ENCODE measurements at regions not wholly inside any gene's neighbourhood (a gene's known extent, or its start where the extent isn't known, plus 50 kb on each side); places are given as distances from the start of the nearest gene placed in this dataset.

DNA sequence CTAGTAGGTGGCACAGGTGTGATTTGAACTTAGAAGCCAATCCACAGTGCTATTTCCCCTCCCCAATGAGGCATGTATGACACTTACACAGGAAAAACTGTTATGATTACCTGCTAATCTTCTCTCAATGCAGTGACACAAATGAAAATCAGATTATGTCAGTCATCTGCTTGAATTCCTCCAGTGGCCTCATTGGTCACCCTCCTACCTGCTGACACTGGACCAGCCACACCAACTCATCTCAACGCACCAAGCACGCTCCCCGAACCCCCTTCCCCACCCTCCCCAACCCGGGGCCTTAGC lies 82.2 kb upstream of the SEC11C start (continued):
- no peak for TF ChIP-seq SMAD1 (IDR thresholded peaks at IDR 0.05; ENCODE audit: low read depth, partially characterized antibody)
- TF ChIP-seq STAT3 (IDR thresholded peaks at IDR 0.05; ENCODE audit: low read depth, low read length) = no peak
- TF ChIP-seq, protein P1, sequence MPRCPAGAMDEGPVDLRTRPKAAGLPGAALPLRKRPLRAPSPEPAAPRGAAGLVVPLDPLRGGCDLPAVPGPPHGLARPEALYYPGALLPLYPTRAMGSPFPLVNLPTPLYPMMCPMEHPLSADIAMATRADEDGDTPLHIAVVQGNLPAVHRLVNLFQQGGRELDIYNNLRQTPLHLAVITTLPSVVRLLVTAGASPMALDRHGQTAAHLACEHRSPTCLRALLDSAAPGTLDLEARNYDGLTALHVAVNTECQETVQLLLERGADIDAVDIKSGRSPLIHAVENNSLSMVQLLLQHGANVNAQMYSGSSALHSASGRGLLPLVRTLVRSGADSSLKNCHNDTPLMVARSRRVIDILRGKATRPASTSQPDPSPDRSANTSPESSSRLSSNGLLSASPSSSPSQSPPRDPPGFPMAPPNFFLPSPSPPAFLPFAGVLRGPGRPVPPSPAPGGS (IDR thresholded peaks at IDR 0.05; ENCODE audit: borderline replicate concordance, insufficient read depth, low read depth, low read length, poor library complexity, severe bottlenecking) = no peak
- no peak for TF ChIP-seq ZNF207 (IDR thresholded peaks at IDR 0.05; ENCODE audit: borderline replicate concordance)

DNA sequence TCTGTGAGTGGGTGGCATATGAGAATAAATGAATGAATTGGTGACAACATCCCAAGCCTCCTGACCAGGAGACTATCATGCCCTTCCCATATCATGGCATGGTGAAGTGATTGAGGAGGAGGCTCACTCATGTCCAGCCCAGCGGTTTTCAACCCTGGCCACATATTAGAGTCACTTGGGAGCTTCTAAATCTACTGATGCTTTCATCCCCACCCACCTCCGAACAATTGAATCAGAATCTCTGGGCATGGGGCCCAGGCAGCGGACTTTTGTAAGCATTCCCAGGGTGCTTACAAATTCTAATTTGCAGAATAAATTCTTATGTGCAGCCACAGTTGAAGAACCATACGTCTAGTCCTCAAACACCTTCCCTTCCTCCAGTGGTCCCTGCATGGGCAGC lies 81.7 kb upstream of the SEC11C start:
- intact Hi-C loops (cut with micrococcal nuclease; ENCODE audit: unreplicated experiment) = loop anchor here (1.0 to 10.0 kb wide), 3 partner anchors 277 to 533 kb away; no protein-coding TSS in a partner anchor
- CTCF ChIA-PET = interaction anchor here (3.1 to 9.5 kb wide), 3 partner anchors 12 to 288 kb away, joined by 20 to 118 read pairs (median 46); no protein-coding TSS in a partner anchor
- TF ChIP-seq, protein P2, sequence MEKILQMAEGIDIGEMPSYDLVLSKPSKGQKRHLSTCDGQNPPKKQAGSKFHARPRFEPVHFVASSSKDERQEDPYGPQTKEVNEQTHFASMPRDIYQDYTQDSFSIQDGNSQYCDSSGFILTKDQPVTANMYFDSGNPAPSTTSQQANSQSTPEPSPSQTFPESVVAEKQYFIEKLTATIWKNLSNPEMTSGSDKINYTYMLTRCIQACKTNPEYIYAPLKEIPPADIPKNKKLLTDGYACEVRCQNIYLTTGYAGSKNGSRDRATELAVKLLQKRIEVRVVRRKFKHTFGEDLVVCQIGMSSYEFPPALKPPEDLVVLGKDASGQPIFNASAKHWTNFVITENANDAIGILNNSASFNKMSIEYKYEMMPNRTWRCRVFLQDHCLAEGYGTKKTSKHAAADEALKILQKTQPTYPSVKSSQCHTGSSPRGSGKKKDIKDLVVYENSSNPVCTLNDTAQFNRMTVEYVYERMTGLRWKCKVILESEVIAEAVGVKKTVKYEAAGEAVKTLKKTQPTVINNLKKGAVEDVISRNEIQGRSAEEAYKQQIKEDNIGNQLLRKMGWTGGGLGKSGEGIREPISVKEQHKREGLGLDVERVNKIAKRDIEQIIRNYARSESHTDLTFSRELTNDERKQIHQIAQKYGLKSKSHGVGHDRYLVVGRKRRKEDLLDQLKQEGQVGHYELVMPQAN (conservative IDR thresholded peaks at IDR 0.05) = no peak
- TF ChIP-seq CBX5 (IDR thresholded peaks at IDR 0.05; ENCODE audit: low read depth) (no peak), SIN3A (IDR thresholded peaks at IDR 0.05; ENCODE audit: low read depth, low read length) (no peak), KDM1A (IDR thresholded peaks at IDR 0.05; ENCODE audit: borderline replicate concordance) (no peak), STAT1 (conservative IDR thresholded peaks at IDR 0.05) (no peak), PML (IDR thresholded peaks at IDR 0.05; ENCODE audit: low read length) (no peak), TAF1 (IDR thresholded peaks at IDR 0.05; ENCODE audit: borderline replicate concordance, low read depth, low read length) (no peak), MYC (IDR thresholded peaks at IDR 0.05; ENCODE audit: insufficient read depth, insufficient read length, insufficient replicate concordance, low read length, severe bottlenecking) (no peak)
- TF ChIP-seq, protein P3, sequence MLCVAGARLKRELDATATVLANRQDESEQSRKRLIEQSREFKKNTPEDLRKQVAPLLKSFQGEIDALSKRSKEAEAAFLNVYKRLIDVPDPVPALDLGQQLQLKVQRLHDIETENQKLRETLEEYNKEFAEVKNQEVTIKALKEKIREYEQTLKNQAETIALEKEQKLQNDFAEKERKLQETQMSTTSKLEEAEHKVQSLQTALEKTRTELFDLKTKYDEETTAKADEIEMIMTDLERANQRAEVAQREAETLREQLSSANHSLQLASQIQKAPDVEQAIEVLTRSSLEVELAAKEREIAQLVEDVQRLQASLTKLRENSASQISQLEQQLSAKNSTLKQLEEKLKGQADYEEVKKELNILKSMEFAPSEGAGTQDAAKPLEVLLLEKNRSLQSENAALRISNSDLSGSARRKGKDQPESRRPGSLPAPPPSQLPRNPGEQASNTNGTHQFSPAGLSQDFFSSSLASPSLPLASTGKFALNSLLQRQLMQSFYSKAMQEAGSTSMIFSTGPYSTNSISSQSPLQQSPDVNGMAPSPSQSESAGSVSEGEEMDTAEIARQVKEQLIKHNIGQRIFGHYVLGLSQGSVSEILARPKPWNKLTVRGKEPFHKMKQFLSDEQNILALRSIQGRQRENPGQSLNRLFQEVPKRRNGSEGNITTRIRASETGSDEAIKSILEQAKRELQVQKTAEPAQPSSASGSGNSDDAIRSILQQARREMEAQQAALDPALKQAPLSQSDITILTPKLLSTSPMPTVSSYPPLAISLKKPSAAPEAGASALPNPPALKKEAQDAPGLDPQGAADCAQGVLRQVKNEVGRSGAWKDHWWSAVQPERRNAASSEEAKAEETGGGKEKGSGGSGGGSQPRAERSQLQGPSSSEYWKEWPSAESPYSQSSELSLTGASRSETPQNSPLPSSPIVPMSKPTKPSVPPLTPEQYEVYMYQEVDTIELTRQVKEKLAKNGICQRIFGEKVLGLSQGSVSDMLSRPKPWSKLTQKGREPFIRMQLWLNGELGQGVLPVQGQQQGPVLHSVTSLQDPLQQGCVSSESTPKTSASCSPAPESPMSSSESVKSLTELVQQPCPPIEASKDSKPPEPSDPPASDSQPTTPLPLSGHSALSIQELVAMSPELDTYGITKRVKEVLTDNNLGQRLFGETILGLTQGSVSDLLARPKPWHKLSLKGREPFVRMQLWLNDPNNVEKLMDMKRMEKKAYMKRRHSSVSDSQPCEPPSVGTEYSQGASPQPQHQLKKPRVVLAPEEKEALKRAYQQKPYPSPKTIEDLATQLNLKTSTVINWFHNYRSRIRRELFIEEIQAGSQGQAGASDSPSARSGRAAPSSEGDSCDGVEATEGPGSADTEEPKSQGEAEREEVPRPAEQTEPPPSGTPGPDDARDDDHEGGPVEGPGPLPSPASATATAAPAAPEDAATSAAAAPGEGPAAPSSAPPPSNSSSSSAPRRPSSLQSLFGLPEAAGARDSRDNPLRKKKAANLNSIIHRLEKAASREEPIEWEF (IDR thresholded peaks at IDR 0.05; ENCODE audit: insufficient replicate concordance, low read depth, low read length) = no peak

More for the DNA sequence above, 81.7 kb upstream of the SEC11C start:
- Histone ChIP-seq H3K4me2 (ENCODE audit: control insufficient read depth, insufficient read depth) (no peak overlapping the region), H4K20me1 (ENCODE audit: control insufficient read depth, insufficient read depth) (no peaks in the 10 kb centered on the region), H2AFZ (ENCODE audit: control insufficient read depth, low read depth, low read length) (no peak overlapping the region), H3K27ac (ENCODE audit: control insufficient read depth, insufficient read depth) (no peak overlapping the region), H3K9me3 (replicated peaks; ENCODE audit: control insufficient read depth, insufficient read depth, low read length) (no peaks in the 10 kb centered on the region; the same call in 2 of the 3 replicates), H3K4me1 (ENCODE audit: control insufficient read depth, insufficient read depth, low read length) (peaks cover 8% of the 10 kb centered on the region), H3K79me2 (ENCODE audit: control insufficient read depth, insufficient read depth, low read length) (no peaks in the 10 kb centered on the region), H3K27me3 (replicated peaks in 1 of 2; ENCODE audit: control insufficient read depth in 2 of 2, insufficient read depth in 2 of 2, low read length in 1 of 2) (no peaks in the 10 kb centered on the region; a peak in 2 of 4 replicates), H3K9ac (ENCODE audit: control insufficient read depth, insufficient read depth, low read length) (no peak overlapping the region), H3K36me3 (ENCODE audit: control insufficient read depth in 2 of 2, insufficient read depth in 2 of 2, low read length in 1 of 2) (no peaks in the 10 kb centered on the region), H3K4me3 (no peak overlapping the region)
- no peak for FAIRE-seq
- ChIA-PET SMC1A (ENCODE audit: uncharacterized antibody, unreplicated experiment) (interaction anchor here (0.6 to 4.8 kb wide), 8 partner anchors 9 to 304 kb away, joined by 3 to 34 read pairs (median 3); no protein-coding TSS in a partner anchor), RAD21 (ENCODE audit: unreplicated experiment) (interaction anchor here (1.0 to 3.9 kb wide), 5 partner anchors 275 to 294 kb away, joined by 3 to 20 read pairs (median 6); no protein-coding TSS in a partner anchor), POLR2A (no interaction called here)
- no peak for DNase-seq (ENCODE audit: low read depth, low spot score)
- no TSS peak for BruUV-seq (replicated peaks)
- 15% methylated on average over 4 of the region's 4 CpGs for WGBS (ENCODE audit: insufficient coverage, insufficient replicate concordance, low lambda C conversion rate, missing lambda C conversion rate)
- in situ Hi-C loops (cut with MboI) = loop anchor here (5.0 to 25.0 kb wide), 2 partner anchors 276 to 571 kb away; no protein-coding TSS in a partner anchor
- ATAC-seq = no peak
